Right hindlimb (tissue), 1 donor: ENCODE measurements at regions not wholly inside any gene's neighbourhood (a gene's known extent, or its start where the extent isn't known, plus 50 kb on each side); places are given as distances from the start of the nearest gene placed in this dataset.

Experiments used
- DNase-seq: peaks from one replicate; pipeline ENCODE4 v3.0.0-alpha.2; 2018

- DNase-seq, result peak; percentile 56
Observed at GRCh38 chr18:48488388-48488850, 50.4 kb upstream of the CTIF start.

GRCh38 chr18:48486754-48487153 lies 52.1 kb upstream of the CTIF start:
- DNase-seq, result no peak

DNA sequence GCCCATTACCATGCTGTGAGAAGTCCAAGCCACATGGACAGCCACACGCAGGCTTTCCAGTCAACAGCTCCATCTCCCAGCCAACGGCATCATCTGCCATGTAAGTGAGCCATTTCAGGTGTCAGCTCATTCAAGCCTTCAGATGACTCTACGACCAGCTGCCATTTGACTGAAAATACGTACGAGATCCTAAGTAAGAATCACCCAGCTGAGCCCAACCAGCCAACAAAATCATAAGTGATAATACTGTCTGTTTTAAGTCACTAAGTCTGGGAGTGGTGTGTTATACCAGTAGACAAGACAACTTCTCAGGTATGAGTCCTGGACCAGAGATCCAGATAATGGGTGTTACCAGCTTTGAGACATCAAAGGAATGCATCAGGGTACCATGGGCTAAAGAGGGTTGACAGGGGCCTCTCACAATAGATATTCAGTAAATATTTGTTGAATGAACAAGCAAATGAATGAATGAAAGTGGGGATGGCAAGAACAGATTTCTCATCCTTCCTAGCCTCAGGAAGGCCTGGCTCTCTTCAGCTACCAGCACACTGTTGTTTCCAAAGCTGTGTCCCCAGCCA lies 52.9 kb upstream of the CTIF start:
- no peak for DNase-seq

GRCh38 chr18:48481092-48481491 lies 57.7 kb upstream of the CTIF start:
- no peak for DNase-seq

GRCh38 chr18:48479531-48479930 lies 59.3 kb upstream of the CTIF start:
- DNase-seq, result no peak

DNA sequence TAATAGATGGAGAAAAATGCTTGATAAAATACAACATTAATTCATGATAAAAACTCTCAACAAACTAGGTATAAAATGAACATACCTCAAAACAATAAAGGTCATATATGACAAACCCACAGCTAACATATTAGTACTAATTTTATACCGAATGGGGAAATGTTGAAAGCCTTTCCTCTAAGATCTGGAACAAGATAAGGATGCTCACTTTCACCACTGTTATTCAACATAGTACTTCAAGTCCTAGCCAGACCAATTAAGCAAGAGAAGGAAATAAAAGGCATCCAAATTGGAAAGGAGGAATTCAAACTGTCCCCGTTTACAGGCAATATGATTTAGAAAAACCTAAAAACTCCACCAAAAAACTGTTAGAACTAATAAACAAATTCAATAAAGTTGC lies 61.5 kb upstream of the CTIF start:
- no peak for DNase-seq

- no peak for DNase-seq
Observed at GRCh38 chr18:48476550-48476917, 62.3 kb upstream of the CTIF start.

DNA sequence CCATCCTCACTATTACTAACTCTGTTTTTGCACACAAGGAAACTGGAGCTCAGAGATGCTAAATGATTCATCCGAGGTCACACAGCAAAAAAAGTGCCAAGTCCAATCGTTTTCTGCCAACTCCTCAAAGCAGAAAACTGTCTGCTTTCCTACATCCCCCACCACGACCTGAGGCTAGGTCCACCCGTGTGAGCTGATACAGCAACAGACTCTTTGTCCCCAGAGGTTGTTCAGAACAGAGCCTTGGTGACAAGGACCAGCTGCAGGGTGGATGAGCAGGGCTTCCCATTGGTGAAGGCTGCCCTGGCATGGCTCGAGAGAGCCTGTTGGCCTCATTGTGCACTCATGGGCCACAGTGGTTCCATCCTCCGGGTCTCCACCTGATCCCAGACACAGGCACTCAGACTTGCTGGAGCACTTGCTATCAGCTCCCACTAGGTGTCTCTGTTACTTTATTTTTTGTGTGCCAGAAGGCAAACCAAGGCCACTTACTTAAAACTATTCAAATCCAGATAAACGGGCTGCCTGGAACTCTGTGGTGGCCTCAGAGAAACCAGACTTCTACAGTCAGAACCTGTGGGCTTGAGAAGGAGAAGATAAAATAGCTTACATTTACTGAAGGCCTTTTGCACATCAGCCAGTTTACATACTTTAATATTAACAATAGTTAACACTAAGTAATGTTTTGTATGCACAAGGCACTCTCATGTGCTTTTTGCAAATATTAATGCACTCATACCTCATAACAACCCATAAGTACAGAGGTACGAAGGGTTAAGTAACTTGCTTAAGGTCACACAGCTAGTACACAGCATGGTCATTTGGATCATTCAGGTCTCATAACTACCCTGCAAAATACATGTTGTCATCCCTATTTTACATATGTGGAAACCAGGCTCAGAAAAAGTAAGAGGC lies 62.9 kb upstream of the CTIF start:
- peak; percentile 78 for DNase-seq

- DNase-seq, result no peak
Observed at GRCh38 chr18:48473816-48474215, 64.6 kb upstream of the ZBTB7C start.

DNA sequence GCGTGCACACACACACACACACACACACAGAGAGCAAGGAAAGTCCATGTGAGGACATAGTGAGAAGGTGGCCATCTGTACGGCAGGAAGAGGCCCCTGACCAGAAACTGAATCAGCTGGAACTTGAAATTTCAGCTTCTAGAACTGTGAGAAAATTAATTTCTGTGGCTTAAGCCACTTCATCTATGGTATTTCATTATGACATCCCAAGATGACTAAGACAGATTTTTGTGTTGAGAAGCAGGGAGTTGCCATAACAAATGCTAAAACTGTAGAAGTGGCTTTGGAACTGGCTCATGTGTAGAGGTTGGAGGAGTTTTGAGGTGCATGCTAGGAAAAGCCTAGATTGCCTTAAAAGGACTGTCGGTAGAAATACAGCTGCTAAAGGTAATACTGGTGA lies 63.4 kb upstream of the ZBTB7C start:
- DNase-seq, result no peak

GRCh38 chr18:48470484-48471180 lies 61.4 kb upstream of the ZBTB7C start:
- no peak for DNase-seq

- no peak for DNase-seq
Observed at GRCh38 chr18:48468151-48468550, 59.0 kb upstream of the ZBTB7C start.

DNA sequence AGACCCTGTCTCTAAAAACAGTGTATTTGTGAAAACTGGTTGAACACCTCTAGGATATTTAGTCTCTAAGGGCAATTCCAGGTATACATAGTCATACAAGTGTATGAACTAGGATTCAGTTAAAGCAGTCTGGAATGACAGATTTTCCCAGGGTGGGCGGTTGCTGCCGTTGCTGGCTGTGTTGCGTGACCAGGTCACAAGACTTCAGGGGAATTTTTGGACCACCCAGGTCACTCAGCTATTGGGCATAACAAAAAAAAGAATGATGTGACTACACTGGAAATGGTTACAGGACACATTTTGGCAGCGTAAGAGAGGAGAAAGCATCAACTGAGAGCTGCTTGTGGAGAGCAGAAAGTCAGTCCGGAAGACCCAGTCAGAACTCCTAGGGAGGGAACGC lies 58.0 kb upstream of the ZBTB7C start:
- no peak for DNase-seq

DNA sequence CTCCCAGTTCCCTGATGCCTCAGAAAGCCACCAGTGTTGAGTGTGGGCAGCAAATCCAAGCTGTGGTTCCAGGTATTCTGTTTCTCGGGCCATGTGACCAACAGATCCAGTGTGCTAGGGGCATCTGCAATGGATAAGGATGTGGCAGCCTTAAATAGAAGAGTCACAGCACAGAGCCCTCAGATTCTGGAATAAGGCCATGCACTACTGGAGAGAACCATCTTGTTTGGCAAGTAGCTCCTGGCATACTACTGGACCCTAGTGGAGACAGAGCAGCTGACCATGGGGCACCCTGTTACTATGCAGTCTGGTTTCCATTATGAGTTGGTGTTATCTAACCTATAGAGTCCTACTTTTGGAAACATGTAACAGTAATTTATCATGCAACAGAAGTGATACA lies 53.3 kb upstream of the ZBTB7C start:
- no peak for DNase-seq

DNA sequence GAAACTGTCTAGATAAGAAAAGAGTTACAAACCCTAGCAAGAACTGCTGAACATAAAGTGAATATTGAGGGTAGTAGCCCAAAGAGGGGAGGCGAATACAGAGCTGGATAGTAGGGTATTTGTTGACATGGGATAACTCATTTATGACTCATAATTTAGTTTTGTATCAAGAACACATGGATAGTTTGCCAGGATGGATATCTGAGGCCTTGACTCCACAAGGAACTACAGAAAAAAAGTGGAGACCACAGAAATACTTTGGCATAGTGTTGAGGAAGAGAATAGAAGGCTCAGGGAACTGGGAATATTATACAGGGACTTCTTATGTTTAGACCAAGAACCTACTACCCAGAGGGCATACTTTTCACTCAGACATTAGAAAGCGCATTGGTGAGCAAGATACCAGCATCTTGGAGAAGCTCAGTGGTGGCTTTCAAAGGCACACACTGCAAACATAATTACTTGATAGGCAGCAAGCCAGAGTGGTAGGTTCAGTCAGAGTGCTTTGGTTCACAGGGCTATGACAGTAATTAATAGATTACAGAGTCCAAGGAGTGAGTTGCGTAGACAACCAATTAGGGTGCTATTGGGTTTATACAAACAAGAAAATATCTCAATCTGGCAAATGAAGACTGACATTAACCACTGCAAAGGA lies 51.9 kb upstream of the ZBTB7C start:
- DNase-seq, result no peak

DNA sequence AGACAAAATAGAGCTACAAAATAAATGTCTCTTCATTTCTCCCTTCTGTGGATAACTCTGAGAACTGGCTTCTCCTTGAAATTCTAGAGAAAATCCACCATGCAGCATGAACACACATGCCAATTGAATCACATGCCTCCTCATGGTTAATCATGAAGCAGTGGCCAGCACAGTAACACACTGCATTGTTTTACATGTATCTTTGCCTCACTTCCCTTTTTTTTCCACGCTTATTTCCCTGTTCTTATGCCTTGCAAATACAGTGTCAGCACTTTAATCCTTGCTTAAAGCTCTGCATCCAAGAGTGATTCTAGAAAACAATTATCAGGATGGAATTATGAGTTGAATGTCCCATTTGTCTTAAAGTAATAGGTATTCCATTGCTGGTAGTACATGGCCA lies 50.3 kb upstream of the ZBTB7C start:
- no peak for DNase-seq

- no peak for DNase-seq
Observed at GRCh38 chr18:48459016-48459415, 49.8 kb upstream of the ZBTB7C start.
